HepG2 (cell line): ENCODE measurements at regions not wholly inside any gene's neighbourhood (a gene's known extent, or its start where the extent isn't known, plus 50 kb on each side); places are given as distances from the start of the nearest gene placed in this dataset.

ENCODE experiments used
- E2F1 ChIP-seq: sonication (generic); formaldehyde crosslinking; IDR thresholded peaks from 2 replicates; pipeline ENCODE4 v1.5.0; 2020; ENCODE audit warnings: missing genetic modification reagents
- GLI4 ChIP-seq: sonication (generic); formaldehyde crosslinking; IDR thresholded peaks from 2 replicates; pipeline ENCODE4 v1.5.1; 2020; ENCODE audit warnings: missing genetic modification reagents, mild to moderate bottlenecking, moderate library complexity, borderline replicate concordance
- KDM5A ChIP-seq: fragments of 200-600 bp; sonication (generic); IDR thresholded peaks from 2 replicates; pipeline ENCODE4 v1.7.0; 2018; ENCODE audit warnings: antibody characterized with exemption, mild to moderate bottlenecking, low read length, borderline replicate concordance
- STAT6 ChIP-seq: sonication (generic); formaldehyde crosslinking; IDR thresholded peaks from 2 replicates; pipeline ENCODE4 v1.4.0; 2020; ENCODE audit warnings: missing genetic modification reagents, mild to moderate bottlenecking, borderline replicate concordance
- ZNF761 ChIP-seq: sonication (generic); formaldehyde crosslinking; conservative IDR thresholded peaks from 2 replicates; pipeline ENCODE4 v1.4.0; 2020; ENCODE audit warnings: mild to moderate bottlenecking, missing genetic modification reagents
- ZNF770 ChIP-seq: sonication (generic); formaldehyde crosslinking; IDR thresholded peaks from 2 replicates; pipeline ENCODE4 v1.5.0; 2020; ENCODE audit warnings: mild to moderate bottlenecking, missing genetic modification reagents

- no peak for TF ChIP-seq STAT6 (CRISPR knock-in tag)
- TF ChIP-seq E2F1 (CRISPR knock-in tag), result no peak
- no peak for TF ChIP-seq GLI4 (CRISPR knock-in tag)
- no peak for TF ChIP-seq KDM5A
- TF ChIP-seq ZNF761, result no peak
- TF ChIP-seq ZNF770 (CRISPR knock-in tag), result no peak
Observed at GRCh38 chr10:130816116-130816901, 495.2 kb downstream of the TCERG1L start (continued).
